ENCODE measurements at regions not wholly inside any gene's neighbourhood (a gene's known extent, or its start where the extent isn't known, plus 50 kb on each side); places are given as distances from the start of the nearest gene placed in this dataset.

DNA sequence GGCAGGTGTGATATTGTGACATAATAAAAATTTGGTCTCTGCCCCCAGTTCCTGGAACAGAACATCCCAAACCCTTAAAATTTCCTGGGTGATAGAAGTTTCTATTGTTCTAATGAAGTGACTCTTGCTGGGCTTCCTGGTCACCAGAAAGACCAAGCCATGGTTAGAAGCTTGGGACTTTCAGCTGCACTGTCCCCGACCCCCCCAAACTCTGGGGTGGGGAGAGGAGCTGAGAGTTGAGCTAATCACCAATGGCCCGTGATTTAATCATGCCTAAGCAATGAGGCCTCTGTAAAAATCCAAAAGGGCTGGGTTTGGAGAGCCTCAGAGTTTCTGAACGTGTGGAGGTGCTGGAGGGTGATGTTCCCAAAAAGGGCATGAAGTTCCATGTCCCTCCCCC is 54.8 kb upstream of the FTH1 start:
- no TSS peak for BruUV-seq (replicated peaks)
- no peaks in the 10 kb centered on the region for H3K36me3 ChIP-seq (ENCODE audit: insufficient read depth, low read length, poor library complexity, severe bottlenecking)
- H3K4me1 ChIP-seq (ENCODE audit: insufficient read depth, low read length, poor library complexity, severe bottlenecking) = no peaks in the 10 kb centered on the region
- POLR2A ChIA-PET (ENCODE audit: low non-redundant PET) = no interaction called here
- H3K4me3 ChIP-seq (ENCODE audit: low read depth, low read length, poor library complexity, severe bottlenecking) = no peak overlapping the region
- DNase-seq (ENCODE audit: low spot score) = no peak
- no peak overlapping the region for H3K27ac ChIP-seq (ENCODE audit: low read depth, low read length, poor library complexity, severe bottlenecking)
- TF ChIP-seq EZH2 (IDR thresholded peaks at IDR 0.05; ENCODE audit: borderline replicate concordance, low read depth, low read length, poor library complexity, severe bottlenecking) (no peak), CTCF (conservative IDR thresholded peaks at IDR 0.05; ENCODE audit: low read depth, low read length) (no peak)
- H3K27me3 ChIP-seq (replicated peaks; ENCODE audit: insufficient read depth, low read depth, low read length, poor library complexity) = no peaks in the 10 kb centered on the region
- peaks cover 9% of the 10 kb centered on the region for H3K9me3 ChIP-seq (ENCODE audit: low read depth, low read length, poor library complexity, severe bottlenecking)
- intact Hi-C loops (cut with micrococcal nuclease; ENCODE audit: unreplicated experiment) = no loop called here
- CTCF ChIA-PET = no interaction called here

DNA sequence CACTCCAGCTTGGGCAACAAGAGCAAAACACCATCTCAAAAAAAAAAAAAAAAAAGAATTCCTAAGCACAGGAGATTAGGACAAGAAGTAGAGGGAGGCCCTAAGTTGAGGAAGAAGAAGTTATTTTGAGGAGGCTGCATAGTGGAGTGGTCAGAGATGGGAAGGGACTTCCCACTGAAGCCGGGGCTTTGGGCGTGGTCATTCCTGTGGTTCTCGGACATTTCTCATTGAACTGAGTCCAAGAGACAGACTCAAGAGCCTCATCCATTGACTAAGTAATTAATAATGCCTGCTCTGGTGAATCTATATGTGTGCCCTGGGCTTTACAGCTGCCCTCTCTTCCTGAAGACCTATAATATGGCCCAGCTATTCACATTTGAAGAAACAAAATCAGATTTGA is 53.2 kb upstream of the FTH1 start:
- ChIA-PET CTCF (no interaction called here), POLR2A (ENCODE audit: low non-redundant PET) (no interaction called here)

GRCh38 chr11:62018981-62019664 is 51.7 kb upstream of the FTH1 start:
- BruUV-seq (replicated peaks) = no TSS peak
- H3K27ac ChIP-seq (ENCODE audit: low read depth, low read length, poor library complexity, severe bottlenecking) = no peak overlapping the region
- CTCF ChIA-PET = no interaction called here
- H3K4me1 ChIP-seq (ENCODE audit: insufficient read depth, low read length, poor library complexity, severe bottlenecking) = no peaks in the 10 kb centered on the region
- no peaks in the 10 kb centered on the region for H3K36me3 ChIP-seq (ENCODE audit: insufficient read depth, low read length, poor library complexity, severe bottlenecking)
- no peak for DNase-seq (ENCODE audit: low spot score)
- H3K27me3 ChIP-seq (replicated peaks; ENCODE audit: insufficient read depth, low read depth, low read length, poor library complexity) = no peaks in the 10 kb centered on the region
- intact Hi-C loops (cut with micrococcal nuclease; ENCODE audit: unreplicated experiment) = no loop called here
- H3K4me3 ChIP-seq (ENCODE audit: low read depth, low read length, poor library complexity, severe bottlenecking) = no peak overlapping the region
- TF ChIP-seq CTCF (conservative IDR thresholded peaks at IDR 0.05; ENCODE audit: low read depth, low read length) = no peak
- H3K9me3 ChIP-seq (ENCODE audit: low read depth, low read length, poor library complexity, severe bottlenecking) = peaks cover 9% of the 10 kb centered on the region
- POLR2A ChIA-PET (ENCODE audit: low non-redundant PET) = no interaction called here

More for the DNA sequence above, 53.2 kb upstream of the FTH1 start:
- Histone ChIP-seq H3K4me3 (ENCODE audit: low read depth, low read length, poor library complexity, severe bottlenecking) (no peak overlapping the region), H3K36me3 (ENCODE audit: insufficient read depth, low read length, poor library complexity, severe bottlenecking) (no peaks in the 10 kb centered on the region), H3K27me3 (replicated peaks; ENCODE audit: insufficient read depth, low read depth, low read length, poor library complexity) (no peaks in the 10 kb centered on the region), H3K9me3 (ENCODE audit: low read depth, low read length, poor library complexity, severe bottlenecking) (peaks cover 9% of the 10 kb centered on the region), H3K27ac (ENCODE audit: low read depth, low read length, poor library complexity, severe bottlenecking) (no peak overlapping the region), H3K4me1 (ENCODE audit: insufficient read depth, low read length, poor library complexity, severe bottlenecking) (no peaks in the 10 kb centered on the region)
- intact Hi-C loops (cut with micrococcal nuclease; ENCODE audit: unreplicated experiment) = no loop called here
- no peak for DNase-seq (ENCODE audit: low spot score)
- BruUV-seq (replicated peaks) = no TSS peak
- no peak for TF ChIP-seq EZH2 (IDR thresholded peaks at IDR 0.05; ENCODE audit: borderline replicate concordance, low read depth, low read length, poor library complexity, severe bottlenecking)
- no peak for TF ChIP-seq CTCF (conservative IDR thresholded peaks at IDR 0.05; ENCODE audit: low read depth, low read length)

All from A673 (cell line).